K562 (cell line): ENCODE measurements at regions not wholly inside any gene's neighbourhood (a gene's known extent, or its start where the extent isn't known, plus 50 kb on each side); places are given as distances from the start of the nearest gene placed in this dataset.

Experiments
- ATAC-seq: fragments of 200-7000 bp; cut with Tn5 transposase; 3 replicates; pipeline ENCODE4 v1.9.1; 2020; ENCODE audit warnings: moderate library complexity
- BruUV-seq: library from RNA; stranded (reverse); fragments of 400-500 nt; replicated peaks from 2 replicates; lab custom pipeline; 2021; lab: Mats Ljungman, UMichigan
- CTCF ChIA-PET: fragments of 300-600 bp; formaldehyde crosslinking; extraction: SDS; loops from one replicate; lab custom pipeline; 2021; ENCODE audit warnings: low intra/inter-chr PET ratio; lab: Yijun Ruan, JAX
- POLR2A ChIA-PET: fragments of 300-600, 350-650 bp; sonication (Branson Sonifier 250); formaldehyde crosslinking; extraction: SDS; loops from one replicate; lab custom pipeline; 2021; ENCODE audit warnings: antibody characterized with exemption, inconsistent platforms; lab: Yijun Ruan, JAX
- DNase-seq, 4 experiments: peaks; one replicate each; pipeline versions ENCODE4 v3.0.0 to v3.0.0-alpha.2; 2011 to 2018; ENCODE audit warnings: low spot score in 3 of 4, mixed read lengths in 3 of 4; ENCODE audit errors: extremely low read depth in 1 of 4
- FAIRE-seq: peaks from 2 replicates; lab custom pipeline; 2011; peaks lifted over from hg19 to GRCh38; lab: Jason Lieb, UNC
- H2AFZ ChIP-seq: 2 replicates; pipeline ENCODE4 v1.6.0; 2011; ENCODE audit warnings: low read depth, low read length, control low read depth, inconsistent platforms
- H3K27ac ChIP-seq: fragments of 200-600 bp; 3 replicates; pipeline ENCODE4 v1.8.0; 2011; ENCODE audit warnings: low read depth, mild to moderate bottlenecking, control low read depth, inconsistent platforms, low read length, moderate library complexity, mixed read lengths; ENCODE audit errors: extremely low read depth
- H3K27me3 ChIP-seq, 2 experiments: fragments of 300-600 bp in 1 of 2; 2 replicates in 1 of 2; 3 replicates in 1 of 2; pipeline versions ENCODE4 v1.6.0 to v1.8.0; 2011; ENCODE audit warnings: inconsistent platforms in 2 of 2, low read length in 2 of 2, mild to moderate bottlenecking in 1 of 2, mixed read lengths in 1 of 2, moderate library complexity in 1 of 2; ENCODE audit not compliant: control insufficient read depth in 2 of 2, insufficient read depth in 2 of 2
- H3K36me3 ChIP-seq: fragments of 300-600 bp; 3 replicates; pipeline ENCODE4 v1.8.0; 2011; ENCODE audit warnings: mild to moderate bottlenecking, low read length, inconsistent platforms; ENCODE audit not compliant: control insufficient read depth, insufficient read depth
- H3K4me1 ChIP-seq, 2 experiments: fragments of 200-600 bp in 1 of 2; replicated peaks in 1 of 2; 2 replicates in 1 of 2; 3 replicates in 1 of 2; pipeline versions ENCODE4 v1.5.1 to v1.8.0; 2011; ENCODE audit warnings: inconsistent platforms in 2 of 2, low read length in 2 of 2, mild to moderate bottlenecking in 1 of 2, mixed read lengths in 1 of 2, moderate library complexity in 1 of 2; ENCODE audit not compliant: control insufficient read depth in 2 of 2, insufficient read depth in 2 of 2
- H3K4me2 ChIP-seq: 2 replicates; pipeline ENCODE4 v1.6.1; 2011; ENCODE audit warnings: low read length, control low read depth, inconsistent platforms, mixed read lengths; ENCODE audit not compliant: insufficient read depth
- H3K4me3 ChIP-seq: fragments of 200-600 bp; sonication (generic), shearing (Covaris generic); 2 replicates; pipeline ENCODE4 v1.5.1; 2016; ENCODE audit warnings: control low read depth, inconsistent platforms
- H3K79me2 ChIP-seq: fragments of 200-600 bp; 3 replicates; pipeline ENCODE4 v1.8.0; 2011; ENCODE audit warnings: low read length, inconsistent platforms; ENCODE audit not compliant: control insufficient read depth, insufficient read depth
- H3K9ac ChIP-seq, 2 experiments: 2 replicates each; pipeline versions ENCODE4 v1.6.0 to v1.6.1; 2011; ENCODE audit warnings: low read depth in 2 of 2, low read length in 2 of 2, control low read depth in 1 of 2, inconsistent platforms in 1 of 2, mild to moderate bottlenecking in 1 of 2, mixed read lengths in 1 of 2; ENCODE audit not compliant: insufficient read depth in 1 of 2
- H3K9me1 ChIP-seq: one replicate; pipeline ENCODE4 v1.6.0; 2011; ENCODE audit warnings: inconsistent platforms, mild to moderate bottlenecking, low read length, moderate library complexity; ENCODE audit not compliant: control insufficient read depth, insufficient read depth
- H3K9me3 ChIP-seq: replicated peaks from 2 replicates; pipeline ENCODE4 v1.5.1; 2011; ENCODE audit warnings: low read depth, low read length, inconsistent platforms; ENCODE audit not compliant: control insufficient read depth, insufficient read depth
- H4K20me1 ChIP-seq: replicated peaks from 2 replicates; pipeline ENCODE4 v1.6.1; 2011; ENCODE audit warnings: low read length, inconsistent platforms, mixed read lengths; ENCODE audit not compliant: control insufficient read depth, insufficient read depth
- ARHGAP35 ChIP-seq: fragments of 450-650 bp; IDR thresholded peaks from 2 replicates; pipeline ENCODE4 v1.6.1; 2018; ENCODE audit not compliant: partially characterized antibody
- BCL6 ChIP-seq: fragments of 250-450 bp; sonication (Bioruptor Pico); IDR thresholded peaks from 2 replicates; pipeline ENCODE4 v1.4.0; 2020
- FOXA3 ChIP-seq, 2 experiments: fragments of 450-650 bp in 1 of 2; sonication (generic) in 1 of 2; formaldehyde crosslinking; IDR thresholded peaks in 1 of 2; conservative IDR thresholded peaks in 1 of 2; 2 replicates each; pipeline versions ENCODE4 v1.4.0 to v1.8.0; 2020 to 2022; ENCODE audit warnings: mild to moderate bottlenecking in 2 of 2, missing genetic modification reagents in 1 of 2
- PTRF ChIP-seq: fragments of 450-650 bp; IDR thresholded peaks from 2 replicates; pipeline ENCODE4 v1.6.1; 2016; ENCODE audit warnings: mild to moderate bottlenecking, missing genetic modification characterization, missing compliant biosample characterization
- SRSF7 ChIP-seq: fragments of 200-400 bp; formaldehyde crosslinking; optimal IDR thresholded peaks from 2 replicates; pipeline ENCODE3; 2017; ENCODE audit warnings: mild to moderate bottlenecking, low read depth, low read length
- STAG1 ChIP-seq: sonication (generic); formaldehyde crosslinking; IDR thresholded peaks from 2 replicates; pipeline ENCODE4 v1.5.0; 2020; ENCODE audit warnings: missing genetic modification reagents, borderline replicate concordance
- TARDBP ChIP-seq: fragments of 450-650 bp; IDR thresholded peaks from 2 replicates; pipeline ENCODE4 v1.6.1; 2016
- TSHZ1 ChIP-seq: fragments of 250-450 bp; sonication (Bioruptor Pico); IDR thresholded peaks from 2 replicates; pipeline ENCODE4 v1.4.0; 2020; ENCODE audit warnings: mild to moderate bottlenecking, moderate library complexity
- ZNF354B ChIP-seq: fragments of 250-450 bp; sonication (Bioruptor Pico); IDR thresholded peaks from 2 replicates; pipeline ENCODE4 v1.4.0; 2020
- in situ Hi-C: fragments of 300-500 bp; cut with MboI; formaldehyde crosslinking; loops from 4 replicates; pipeline ENCODE4 v1.15.0; 2018; ENCODE audit warnings: inconsistent platforms, mixed read lengths
- intact Hi-C: fragments of 100-400 bp; cut with micrococcal nuclease; formaldehyde crosslinking; loops from 2 replicates; pipeline ENCODE4 v1.14.2; 2022
- TF ChIP-seq, protein P1 (sequence below), 2 experiments: fragments of 450-650 bp; formaldehyde crosslinking in 1 of 2; IDR thresholded peaks; 2 replicates each; pipeline versions ENCODE4 v1.4.0 to v1.6.1; 2014 to 2020; ENCODE audit warnings: mild to moderate bottlenecking in 2 of 2, borderline replicate concordance in 1 of 2, low read depth in 1 of 2
- TF ChIP-seq, protein P2 (sequence below): sonication (generic); formaldehyde crosslinking; IDR thresholded peaks from 2 replicates; pipeline ENCODE4 v1.8.1; 2022; ENCODE audit warnings: missing genetic modification reagents

- intact Hi-C loops = loop anchor here (5.0 kb wide), 1 partner anchor 74 kb away; no protein-coding TSS in a partner anchor
- FAIRE-seq (no peak), ATAC-seq (no peak), DNase-seq (no peak)
- Histone ChIP-seq H3K4me2 (no peak overlapping the region), H3K9me3 (peaks cover 3% of the 10 kb centered on the region; the same call in 1 of the 2 replicates), H3K27me3 (no peaks in the 10 kb centered on the region), H3K4me1 (peaks cover 13 to 40% of the 10 kb centered on the region in 2 experiments; a peak in 4 of 5 replicates), H2AFZ (no peak overlapping the region), H3K27ac (no peak overlapping the region), H3K9ac (no peak overlapping the region), H3K4me3 (no peak overlapping the region), H4K20me1 (no peaks in the 10 kb centered on the region), H3K79me2 (no peaks in the 10 kb centered on the region), H3K36me3 (no peaks in the 10 kb centered on the region), H3K9me1 (no peaks in the 10 kb centered on the region)
- no TSS peak for BruUV-seq
- ChIA-PET CTCF (no interaction called here), POLR2A (no interaction called here)
- in situ Hi-C loops = loop anchor here (25.0 kb wide), 1 partner anchor 189 kb away; no protein-coding TSS in a partner anchor
- TF ChIP-seq FOXA3 (CRISPR knock-in tag; conservative IDR thresholded peaks at IDR 0.05 in 1 of 2, IDR thresholded peaks at IDR 0.05 in 1 of 2) = no peak
- TF ChIP-seq ZNF354B (CRISPR knock-in tag) = no peak
- no peak for TF ChIP-seq BCL6 (CRISPR knock-in tag)
- TF ChIP-seq, protein P1, sequence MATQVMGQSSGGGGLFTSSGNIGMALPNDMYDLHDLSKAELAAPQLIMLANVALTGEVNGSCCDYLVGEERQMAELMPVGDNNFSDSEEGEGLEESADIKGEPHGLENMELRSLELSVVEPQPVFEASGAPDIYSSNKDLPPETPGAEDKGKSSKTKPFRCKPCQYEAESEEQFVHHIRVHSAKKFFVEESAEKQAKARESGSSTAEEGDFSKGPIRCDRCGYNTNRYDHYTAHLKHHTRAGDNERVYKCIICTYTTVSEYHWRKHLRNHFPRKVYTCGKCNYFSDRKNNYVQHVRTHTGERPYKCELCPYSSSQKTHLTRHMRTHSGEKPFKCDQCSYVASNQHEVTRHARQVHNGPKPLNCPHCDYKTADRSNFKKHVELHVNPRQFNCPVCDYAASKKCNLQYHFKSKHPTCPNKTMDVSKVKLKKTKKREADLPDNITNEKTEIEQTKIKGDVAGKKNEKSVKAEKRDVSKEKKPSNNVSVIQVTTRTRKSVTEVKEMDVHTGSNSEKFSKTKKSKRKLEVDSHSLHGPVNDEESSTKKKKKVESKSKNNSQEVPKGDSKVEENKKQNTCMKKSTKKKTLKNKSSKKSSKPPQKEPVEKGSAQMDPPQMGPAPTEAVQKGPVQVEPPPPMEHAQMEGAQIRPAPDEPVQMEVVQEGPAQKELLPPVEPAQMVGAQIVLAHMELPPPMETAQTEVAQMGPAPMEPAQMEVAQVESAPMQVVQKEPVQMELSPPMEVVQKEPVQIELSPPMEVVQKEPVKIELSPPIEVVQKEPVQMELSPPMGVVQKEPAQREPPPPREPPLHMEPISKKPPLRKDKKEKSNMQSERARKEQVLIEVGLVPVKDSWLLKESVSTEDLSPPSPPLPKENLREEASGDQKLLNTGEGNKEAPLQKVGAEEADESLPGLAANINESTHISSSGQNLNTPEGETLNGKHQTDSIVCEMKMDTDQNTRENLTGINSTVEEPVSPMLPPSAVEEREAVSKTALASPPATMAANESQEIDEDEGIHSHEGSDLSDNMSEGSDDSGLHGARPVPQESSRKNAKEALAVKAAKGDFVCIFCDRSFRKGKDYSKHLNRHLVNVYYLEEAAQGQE (IDR thresholded peaks at IDR 0.05; ENCODE audit: borderline replicate concordance) = no peak
- TF ChIP-seq, protein P1 (CRISPR knock-in tag; IDR thresholded peaks at IDR 0.05; ENCODE audit: low read depth) = no peak
- TF ChIP-seq TARDBP = no peak
- no peak for TF ChIP-seq PTRF (tag)
- no peak for TF ChIP-seq ARHGAP35
- TF ChIP-seq SRSF7 = no peak
- no peak for TF ChIP-seq TSHZ1 (CRISPR knock-in tag)
- TF ChIP-seq, protein P2, sequence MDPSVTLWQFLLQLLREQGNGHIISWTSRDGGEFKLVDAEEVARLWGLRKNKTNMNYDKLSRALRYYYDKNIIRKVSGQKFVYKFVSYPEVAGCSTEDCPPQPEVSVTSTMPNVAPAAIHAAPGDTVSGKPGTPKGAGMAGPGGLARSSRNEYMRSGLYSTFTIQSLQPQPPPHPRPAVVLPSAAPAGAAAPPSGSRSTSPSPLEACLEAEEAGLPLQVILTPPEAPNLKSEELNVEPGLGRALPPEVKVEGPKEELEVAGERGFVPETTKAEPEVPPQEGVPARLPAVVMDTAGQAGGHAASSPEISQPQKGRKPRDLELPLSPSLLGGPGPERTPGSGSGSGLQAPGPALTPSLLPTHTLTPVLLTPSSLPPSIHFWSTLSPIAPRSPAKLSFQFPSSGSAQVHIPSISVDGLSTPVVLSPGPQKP = no peak
- no peak for TF ChIP-seq STAG1 (CRISPR knock-in tag)
Measured at GRCh38 chr6:47423079-47423478, 54.5 kb upstream of the CD2AP start.
